NOMO-1 treated with DMSO at 0.1 percent for 48 hours (cell line): ENCODE measurements at regions not wholly inside any gene's neighbourhood (a gene's known extent, or its start where the extent isn't known, plus 50 kb on each side); places are given as distances from the start of the nearest gene placed in this dataset.

Experiments
- DNase-seq: peaks from one replicate; lab custom pipeline; 2025; ENCODE audit not compliant: unreplicated experiment; lab: John Stamatoyannopoulos, UW

DNA sequence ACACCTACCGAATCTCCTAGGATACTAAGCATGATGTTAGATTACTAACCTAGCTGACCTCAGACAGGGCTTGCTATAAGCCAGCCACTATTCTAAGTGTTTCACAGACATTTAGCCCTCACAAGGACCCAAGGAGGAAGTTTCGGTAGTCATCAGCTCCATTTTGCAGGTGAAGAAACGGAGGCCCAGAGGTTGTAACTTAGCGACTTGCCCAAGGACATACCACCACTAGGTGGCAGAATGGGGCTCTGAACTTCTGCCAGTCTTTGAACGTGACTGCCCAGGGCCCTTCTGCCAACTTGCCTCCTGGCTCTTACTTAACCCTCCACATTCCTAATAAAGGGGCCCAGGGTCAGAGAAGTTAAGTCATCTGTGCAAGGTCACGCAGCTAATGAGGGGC, 283.5 kb downstream of the C1orf94 start:
- DNase-seq = peak; percentile 2

DNA sequence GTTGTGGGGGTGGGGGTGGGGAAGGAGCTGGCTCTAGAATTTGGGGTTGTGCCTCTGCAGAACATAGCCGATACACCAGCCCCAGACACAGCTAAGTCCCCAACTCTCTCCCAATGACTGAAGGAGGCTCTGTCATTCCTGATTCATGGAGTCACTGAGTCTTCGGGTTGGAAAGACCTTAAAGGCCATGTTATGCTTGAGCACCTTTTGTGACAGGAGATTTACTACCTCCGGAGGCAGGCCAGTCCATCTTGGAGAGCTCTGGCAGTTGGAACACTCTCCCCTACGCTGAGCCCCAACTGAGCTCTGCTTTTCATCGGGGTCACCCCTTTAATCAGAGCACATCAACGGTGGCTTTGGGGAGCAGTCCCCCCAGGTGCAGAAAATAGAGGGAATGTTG, 284.4 kb upstream of the GJB5 start:
- DNase-seq = no peak

DNA sequence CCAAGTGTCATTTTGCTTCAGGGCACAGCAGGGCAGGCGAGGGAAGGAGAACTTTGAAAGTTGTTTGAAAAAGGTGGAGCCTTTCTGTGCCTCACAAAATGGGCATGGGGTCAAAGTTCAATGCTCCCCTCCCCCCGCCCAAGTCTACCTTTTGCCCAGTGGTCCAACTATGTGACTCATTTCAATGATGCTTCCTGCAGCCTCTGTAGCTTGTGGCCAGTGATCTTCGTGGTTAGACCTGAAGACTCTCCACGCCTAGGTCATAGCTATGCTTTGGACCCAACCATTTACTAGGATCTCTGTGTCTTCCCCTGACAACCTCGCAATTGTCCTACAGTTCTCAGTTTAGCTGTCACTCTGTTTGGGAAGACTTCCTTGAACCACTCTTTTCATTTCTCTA, 280.3 kb upstream of the GJB5 start:
- no peak for DNase-seq

GRCh38 chr1:34476371-34476770, 278.5 kb upstream of the GJB5 start:
- no peak for DNase-seq

GRCh38 chr1:34477632-34478141, 277.2 kb upstream of the GJB5 start:
- no peak for DNase-seq

- no peak for DNase-seq
Observed at GRCh38 chr1:34478515-34479076, 276.3 kb upstream of the GJB5 start.

DNA sequence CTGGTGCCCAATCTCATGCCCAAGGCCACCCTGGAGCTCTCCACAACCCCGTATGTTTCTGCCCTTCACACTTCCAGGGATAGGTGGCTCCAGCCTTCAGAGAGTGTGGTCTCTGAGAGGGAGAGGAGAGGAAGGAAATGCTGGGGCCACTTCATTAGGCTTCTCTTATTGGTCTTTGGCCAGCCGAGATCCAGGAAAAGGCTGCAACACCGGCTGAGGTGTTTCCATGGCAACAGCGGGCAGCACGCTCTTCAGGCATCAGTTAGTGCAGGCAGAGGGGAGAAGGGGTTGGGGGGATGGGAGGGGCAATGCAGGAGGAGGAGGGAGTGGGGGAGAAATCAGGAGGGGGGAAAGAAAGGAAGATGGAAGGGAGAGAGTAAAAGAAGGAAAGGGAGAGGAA, 275.1 kb upstream of the GJB5 start:
- DNase-seq = no peak

DNA sequence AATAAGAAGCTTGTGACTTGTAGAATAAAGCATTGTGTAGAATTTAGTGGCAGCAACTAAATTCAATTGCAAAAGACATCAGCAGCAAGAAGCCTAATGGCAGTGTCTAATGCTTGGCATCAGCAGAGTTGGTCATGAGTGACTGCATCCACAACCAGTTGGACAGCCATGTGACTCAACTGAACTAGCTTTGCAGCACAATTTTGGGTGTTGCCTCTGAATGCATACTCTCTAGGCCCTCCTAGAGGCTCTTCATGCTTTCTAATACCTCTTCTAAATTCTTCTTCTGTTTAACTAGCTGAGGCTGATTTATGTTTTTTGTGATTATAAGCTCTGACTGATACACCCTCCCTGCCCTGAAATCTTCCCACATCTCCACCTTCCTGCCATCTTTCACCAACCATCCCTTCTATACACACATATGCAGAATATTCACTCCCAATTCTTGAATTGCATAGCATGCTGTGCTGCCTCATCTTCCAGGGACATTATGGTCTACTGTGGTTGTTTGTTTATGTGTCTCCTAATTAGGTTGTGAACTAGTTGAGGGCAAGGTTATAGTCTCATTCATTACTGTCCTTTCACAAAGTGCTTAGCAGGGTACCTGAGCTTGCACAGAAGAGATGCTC, 266.7 kb upstream of the GJB5 start:
- no peak for DNase-seq

DNA sequence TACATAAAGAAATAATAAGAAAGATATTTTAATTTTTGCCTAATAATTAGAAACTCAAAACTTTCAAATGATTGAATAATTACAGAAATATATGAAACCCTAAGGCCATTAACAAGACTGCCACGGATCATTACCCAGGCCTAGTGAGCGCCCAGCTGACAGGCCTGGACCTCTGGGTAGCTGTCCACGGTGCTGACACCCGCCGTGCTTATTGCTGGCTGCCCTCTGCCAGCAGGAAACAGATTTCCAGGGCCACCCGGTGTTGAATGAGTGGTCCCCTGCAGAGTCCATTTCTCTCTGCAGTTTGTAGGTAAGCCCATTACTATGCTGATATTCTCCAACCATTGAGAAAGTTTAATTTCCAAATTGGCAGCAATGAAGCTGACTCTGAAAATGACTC, 254.4 kb upstream of the GJB5 start:
- no peak for DNase-seq

DNA sequence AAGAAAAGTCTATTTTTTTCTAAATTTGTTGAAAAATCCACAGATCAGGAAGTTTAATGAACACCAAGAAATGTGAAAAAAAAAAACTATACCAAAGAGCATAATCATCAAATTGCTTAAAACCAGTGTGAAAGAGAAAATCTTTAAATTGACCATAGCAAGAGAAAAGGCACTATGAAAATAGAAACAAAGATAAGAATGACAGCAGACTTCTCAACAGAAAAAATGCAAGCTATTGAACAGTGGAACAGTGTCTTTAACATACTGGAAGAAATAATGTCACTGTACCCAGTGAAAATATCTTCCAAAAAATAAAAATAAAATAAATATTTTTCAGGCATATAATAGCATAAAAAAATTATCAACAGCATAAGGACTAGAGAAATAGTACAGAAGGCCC, 243.0 kb upstream of the GJB5 start:
- no peak for DNase-seq

DNA sequence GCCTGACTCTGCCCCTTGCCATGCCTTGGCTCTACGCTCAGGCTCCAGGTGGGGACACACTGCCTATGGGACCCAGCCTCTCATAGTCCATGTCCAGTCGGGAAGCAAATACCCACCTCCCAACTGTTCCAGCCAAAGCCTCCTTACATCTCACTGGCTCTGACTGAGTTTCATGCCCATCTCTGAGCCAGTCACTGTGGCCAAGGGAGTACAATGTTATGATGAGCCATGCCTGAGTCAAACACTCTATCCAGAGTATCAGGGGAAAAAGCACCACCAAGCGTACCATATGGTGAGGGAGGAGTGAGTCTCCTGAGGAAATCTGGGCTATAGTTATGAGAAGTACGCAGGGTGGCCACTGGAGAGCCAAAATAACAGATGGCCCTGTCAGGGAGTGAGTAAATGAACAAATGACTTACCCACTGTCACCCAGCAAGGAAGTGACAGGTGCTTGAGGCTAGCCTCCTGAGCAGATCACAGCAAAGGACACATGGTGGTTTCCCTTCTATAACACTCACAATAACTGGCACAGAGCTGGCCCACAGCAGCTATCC, 236.6 kb upstream of the GJB5 start:
- no peak for DNase-seq

DNA sequence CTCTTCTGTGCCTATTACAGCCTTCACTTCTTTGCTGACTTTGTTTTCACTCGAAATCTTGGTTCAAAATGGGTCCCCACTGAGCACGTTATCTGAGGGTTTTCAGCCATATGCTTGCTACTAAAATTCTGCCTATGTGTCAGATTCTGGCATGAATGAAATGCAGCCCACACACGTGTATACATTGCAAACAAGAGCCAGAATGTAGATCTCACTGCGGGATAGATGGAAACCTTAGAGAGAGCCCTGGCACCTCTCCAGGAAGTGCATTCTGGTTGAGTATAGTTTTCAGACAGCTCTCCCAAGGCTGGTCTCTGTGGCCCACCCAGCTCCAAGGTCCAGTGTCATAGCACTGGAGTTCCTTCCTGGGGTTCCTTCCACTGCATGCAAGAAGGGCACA, 234.7 kb upstream of the GJB5 start:
- DNase-seq = no peak

- no peak for DNase-seq
Observed at GRCh38 chr1:34524783-34525182, 230.1 kb upstream of the GJB5 start.

- peak; percentile 28 for DNase-seq
Observed at GRCh38 chr1:34529935-34530859, 224.7 kb upstream of the GJB5 start.

- no peak for DNase-seq
Observed at GRCh38 chr1:34532113-34532512, 222.7 kb upstream of the GJB5 start.

DNA sequence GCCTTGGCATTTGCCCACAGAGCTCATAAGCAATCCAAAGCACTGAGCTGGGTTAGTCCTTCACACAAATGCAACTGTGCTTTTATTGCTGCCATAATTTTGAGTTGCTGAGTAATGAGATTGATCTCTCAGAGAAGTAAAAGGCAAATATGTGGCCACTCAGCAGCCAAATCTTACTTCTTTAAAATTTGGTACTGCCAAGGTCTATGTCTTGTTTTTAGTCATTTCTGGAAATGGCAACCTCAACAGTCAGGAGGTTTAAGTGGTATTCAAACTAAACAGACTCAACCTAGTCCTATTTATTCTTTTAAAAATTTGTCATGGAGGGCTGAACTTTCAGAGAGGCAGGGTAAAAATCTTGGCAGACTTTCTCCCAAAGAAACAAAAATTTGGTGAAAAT, 216.4 kb upstream of the GJB5 start:
- no peak for DNase-seq

GRCh38 chr1:34547046-34547674, 207.7 kb upstream of the GJB5 start:
- no peak for DNase-seq

- DNase-seq = no peak
Observed at GRCh38 chr1:34549199-34549598, 205.6 kb upstream of the GJB5 start.

DNA sequence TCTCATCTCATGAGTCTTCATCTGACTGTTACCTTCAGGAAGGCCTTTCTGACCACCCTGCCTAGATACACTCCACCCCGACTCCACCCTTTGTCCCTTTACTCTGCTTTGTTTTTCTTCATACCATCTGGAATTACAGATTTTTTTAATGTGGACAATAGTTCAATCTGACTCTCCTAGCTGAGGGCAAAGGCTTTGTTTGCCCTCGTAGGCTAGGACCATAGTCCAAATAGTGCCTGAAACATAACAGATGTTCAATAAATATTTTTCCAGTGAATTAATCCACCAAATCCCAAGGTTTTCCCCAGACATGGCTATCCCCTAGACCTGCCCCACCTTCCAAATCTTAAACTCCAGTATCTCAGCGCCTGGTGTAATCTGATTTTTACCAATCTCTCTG, 176.5 kb upstream of the GJB5 start:
- no peak for DNase-seq

DNA sequence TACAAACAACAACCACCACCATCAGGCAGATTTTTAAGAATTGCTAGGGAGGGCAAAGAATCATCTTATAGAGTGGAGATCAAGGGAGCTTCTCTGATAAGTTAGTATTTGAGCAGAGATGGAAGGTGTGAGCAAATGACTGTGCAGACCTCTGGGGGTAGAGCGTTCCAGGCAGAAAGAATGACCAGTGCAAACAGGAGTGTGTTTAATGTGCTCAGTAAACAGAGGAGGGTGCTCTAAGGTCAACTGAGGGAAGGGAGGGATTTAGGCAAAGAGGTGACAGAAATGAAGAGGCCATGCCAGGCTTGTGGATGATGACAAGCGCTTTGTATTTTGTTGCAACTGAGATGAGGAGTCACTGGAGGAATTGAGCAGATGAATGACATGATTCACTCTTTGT, 172.5 kb upstream of the GJB5 start:
- no peak for DNase-seq

GRCh38 chr1:34587761-34588160, 167.1 kb upstream of the GJB5 start:
- no peak for DNase-seq
